ENCODE measurements at regions not wholly inside any gene's neighbourhood (a gene's known extent, or its start where the extent isn't known, plus 50 kb on each side); places are given as distances from the start of the nearest gene placed in this dataset.

DNA sequence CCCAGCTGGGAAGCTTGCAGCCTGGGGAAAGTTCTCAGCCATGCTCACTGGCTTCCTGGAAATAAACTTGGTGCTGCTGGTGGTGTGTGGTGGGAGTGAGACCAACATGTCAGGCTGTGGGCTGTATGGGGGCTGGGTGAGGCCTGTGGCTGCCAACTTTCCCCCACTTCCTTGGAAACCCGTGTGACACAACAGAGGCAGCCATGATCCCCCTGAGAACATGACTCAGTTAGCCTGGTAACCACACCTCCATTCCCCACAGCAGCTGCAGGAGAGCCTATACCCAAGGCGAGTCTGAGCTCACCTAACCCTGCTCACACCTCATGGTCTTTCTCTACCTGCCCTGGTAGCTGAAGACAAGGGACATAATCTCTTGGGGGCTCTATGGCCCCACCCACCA is 72.7 kb upstream of the RGMB start:
- TF ChIP-seq, protein P1, sequence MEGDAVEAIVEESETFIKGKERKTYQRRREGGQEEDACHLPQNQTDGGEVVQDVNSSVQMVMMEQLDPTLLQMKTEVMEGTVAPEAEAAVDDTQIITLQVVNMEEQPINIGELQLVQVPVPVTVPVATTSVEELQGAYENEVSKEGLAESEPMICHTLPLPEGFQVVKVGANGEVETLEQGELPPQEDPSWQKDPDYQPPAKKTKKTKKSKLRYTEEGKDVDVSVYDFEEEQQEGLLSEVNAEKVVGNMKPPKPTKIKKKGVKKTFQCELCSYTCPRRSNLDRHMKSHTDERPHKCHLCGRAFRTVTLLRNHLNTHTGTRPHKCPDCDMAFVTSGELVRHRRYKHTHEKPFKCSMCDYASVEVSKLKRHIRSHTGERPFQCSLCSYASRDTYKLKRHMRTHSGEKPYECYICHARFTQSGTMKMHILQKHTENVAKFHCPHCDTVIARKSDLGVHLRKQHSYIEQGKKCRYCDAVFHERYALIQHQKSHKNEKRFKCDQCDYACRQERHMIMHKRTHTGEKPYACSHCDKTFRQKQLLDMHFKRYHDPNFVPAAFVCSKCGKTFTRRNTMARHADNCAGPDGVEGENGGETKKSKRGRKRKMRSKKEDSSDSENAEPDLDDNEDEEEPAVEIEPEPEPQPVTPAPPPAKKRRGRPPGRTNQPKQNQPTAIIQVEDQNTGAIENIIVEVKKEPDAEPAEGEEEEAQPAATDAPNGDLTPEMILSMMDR (IDR thresholded peaks at IDR 0.05) = no peak
- no peak for TF ChIP-seq SMAD3 (CRISPR knock-in tag; IDR thresholded peaks at IDR 0.05; ENCODE audit: borderline replicate concordance)
- TF ChIP-seq, protein P2, sequence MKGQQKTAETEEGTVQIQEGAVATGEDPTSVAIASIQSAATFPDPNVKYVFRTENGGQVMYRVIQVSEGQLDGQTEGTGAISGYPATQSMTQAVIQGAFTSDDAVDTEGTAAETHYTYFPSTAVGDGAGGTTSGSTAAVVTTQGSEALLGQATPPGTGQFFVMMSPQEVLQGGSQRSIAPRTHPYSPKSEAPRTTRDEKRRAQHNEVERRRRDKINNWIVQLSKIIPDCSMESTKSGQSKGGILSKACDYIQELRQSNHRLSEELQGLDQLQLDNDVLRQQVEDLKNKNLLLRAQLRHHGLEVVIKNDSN (CRISPR knock-in tag; IDR thresholded peaks at IDR 0.05) = no peak
- TF ChIP-seq ZNF263 (CRISPR knock-in tag; IDR thresholded peaks at IDR 0.05; ENCODE audit: low read depth) = no peak
- TF ChIP-seq, protein P3, sequence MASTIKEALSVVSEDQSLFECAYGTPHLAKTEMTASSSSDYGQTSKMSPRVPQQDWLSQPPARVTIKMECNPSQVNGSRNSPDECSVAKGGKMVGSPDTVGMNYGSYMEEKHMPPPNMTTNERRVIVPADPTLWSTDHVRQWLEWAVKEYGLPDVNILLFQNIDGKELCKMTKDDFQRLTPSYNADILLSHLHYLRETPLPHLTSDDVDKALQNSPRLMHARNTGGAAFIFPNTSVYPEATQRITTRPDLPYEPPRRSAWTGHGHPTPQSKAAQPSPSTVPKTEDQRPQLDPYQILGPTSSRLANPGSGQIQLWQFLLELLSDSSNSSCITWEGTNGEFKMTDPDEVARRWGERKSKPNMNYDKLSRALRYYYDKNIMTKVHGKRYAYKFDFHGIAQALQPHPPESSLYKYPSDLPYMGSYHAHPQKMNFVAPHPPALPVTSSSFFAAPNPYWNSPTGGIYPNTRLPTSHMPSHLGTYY (CRISPR knock-in tag; IDR thresholded peaks at IDR 0.05) = no peak
- TF ChIP-seq ZNF423 (CRISPR knock-in tag; IDR thresholded peaks at IDR 0.05) = no peak
- TF ChIP-seq CBFB (CRISPR knock-in tag; IDR thresholded peaks at IDR 0.05; ENCODE audit: low read depth) = no peak
- no peak for TF ChIP-seq ESRRA (CRISPR knock-in tag; IDR thresholded peaks at IDR 0.05; ENCODE audit: borderline replicate concordance)
- TF ChIP-seq USF2 (CRISPR knock-in tag; IDR thresholded peaks at IDR 0.05) = no peak
- TF ChIP-seq NR1H2 (CRISPR knock-in tag; IDR thresholded peaks at IDR 0.05) = no peak
- TF ChIP-seq MAX (CRISPR knock-in tag; IDR thresholded peaks at IDR 0.05) = no peak
- TF ChIP-seq NR2C2 (CRISPR knock-in tag; IDR thresholded peaks at IDR 0.05) = no peak

All from WTC11 (cell line).